Mesendoderm (in vitro differentiated cells): ENCODE measurements at regions not wholly inside any gene's neighbourhood (a gene's known extent, or its start where the extent isn't known, plus 50 kb on each side); places are given as distances from the start of the nearest gene placed in this dataset.
"Not testable (repeated sequence)": the region's sequence is repeated elsewhere in the genome, so short reads cannot be mapped to it uniquely, and the experiment has no call there.

Experiments
- DNase-seq: peaks from one replicate; pipeline ENCODE4 v3.0.0; 2013
- H2AK5ac ChIP-seq: 2 replicates; pipeline ENCODE4 v1.6.1; 2013; ENCODE audit warnings: low read length, inconsistent platforms
- H2BK120ac ChIP-seq: 2 replicates; pipeline ENCODE4 v1.6.1; 2013; ENCODE audit warnings: low read depth, mild to moderate bottlenecking, low read length, moderate library complexity, mixed read lengths
- H2BK15ac ChIP-seq: replicated peaks from 2 replicates; pipeline ENCODE4 v1.6.1; 2013; ENCODE audit warnings: low read depth, mild to moderate bottlenecking, moderate library complexity
- H2BK5ac ChIP-seq: 2 replicates; pipeline ENCODE4 v1.6.1; 2013; ENCODE audit warnings: low read length, inconsistent platforms
- H3K18ac ChIP-seq: 2 replicates; pipeline ENCODE4 v1.6.1; 2013; ENCODE audit warnings: mild to moderate bottlenecking, low read length, mixed read lengths
- H3K23ac ChIP-seq: one replicate; pipeline ENCODE4 v1.6.1; 2013; ENCODE audit warnings: low read length
- H3K27ac ChIP-seq: 2 replicates; pipeline ENCODE4 v1.5.1; 2013; ENCODE audit warnings: low read depth, mild to moderate bottlenecking, inconsistent platforms, low read length, moderate library complexity
- H3K27me3 ChIP-seq: 2 replicates; pipeline ENCODE4 v1.6.1; 2013; ENCODE audit warnings: low read length, control low read depth, mild to moderate bottlenecking, inconsistent platforms; ENCODE audit not compliant: insufficient read depth, poor library complexity
- H3K36me3 ChIP-seq: 2 replicates; pipeline ENCODE4 v1.6.1; 2013; ENCODE audit warnings: low read length, inconsistent platforms; ENCODE audit not compliant: control insufficient read depth, insufficient read depth
- H3K4ac ChIP-seq: one replicate; pipeline ENCODE4 v1.6.1; 2013; ENCODE audit warnings: low read depth, mild to moderate bottlenecking, low read length, moderate library complexity
- H3K4me1 ChIP-seq: 2 replicates; pipeline ENCODE4 v1.6.1; 2013; ENCODE audit warnings: low read depth, low read length, inconsistent platforms; ENCODE audit not compliant: control insufficient read depth
- H3K4me2 ChIP-seq: 2 replicates; pipeline ENCODE4 v1.6.1; 2013; ENCODE audit warnings: low read length
- H3K4me3 ChIP-seq: 2 replicates; pipeline ENCODE4 v1.5.1; 2013; ENCODE audit warnings: mild to moderate bottlenecking, low read length
- H3K56ac ChIP-seq: one replicate; pipeline ENCODE4 v1.6.1; 2013; ENCODE audit warnings: low read length
- H3K79me1 ChIP-seq: 2 replicates; pipeline ENCODE4 v1.6.1; 2013; ENCODE audit warnings: low read length, inconsistent platforms
- H3K79me2 ChIP-seq: 2 replicates; pipeline ENCODE4 v1.6.1; 2013; ENCODE audit warnings: mild to moderate bottlenecking, low read length; ENCODE audit not compliant: control insufficient read depth, insufficient read depth
- H3K9ac ChIP-seq: 2 replicates; pipeline ENCODE4 v1.6.1; 2013; ENCODE audit warnings: low read length, inconsistent platforms
- H4K5ac ChIP-seq: one replicate; pipeline ENCODE4 v1.6.1; 2013; ENCODE audit warnings: low read length
- H4K8ac ChIP-seq: one replicate; pipeline ENCODE4 v1.6.1; 2013; ENCODE audit warnings: low read depth, mild to moderate bottlenecking, control low read depth, low read length, moderate library complexity
- WGBS: extraction: QIAGEN DNeasy Blood & Tissue Kit; methylation state at CpG from one replicate; pipeline ENCODE4 v1.1.7; 2013; ENCODE audit warnings: low lambda C conversion rate, missing lambda C conversion rate; ENCODE audit not compliant: insufficient coverage; ENCODE audit errors: extremely low coverage; 5-methylcytosine and 5-hydroxymethylcytosine counted together

GRCh38 chr10:23917251-23917840 is 291.6 kb upstream of the KIAA1217 start:
- H3K23ac ChIP-seq, result no peak overlapping the region
- H3K9ac ChIP-seq, result no peak overlapping the region
- H3K79me2 ChIP-seq, result no peaks in the 10 kb centered on the region
- H2AK5ac ChIP-seq, result no peak overlapping the region
- H3K56ac ChIP-seq, result no peak overlapping the region
- H3K27ac ChIP-seq, result no peak overlapping the region
- H2BK120ac ChIP-seq, result no peak overlapping the region
- H3K36me3 ChIP-seq, result no peaks in the 10 kb centered on the region
- no peak overlapping the region for H3K4me2 ChIP-seq
- no peaks in the 10 kb centered on the region for H3K4me1 ChIP-seq
- H3K79me1 ChIP-seq, result no peaks in the 10 kb centered on the region
- no peak overlapping the region for H3K18ac ChIP-seq
- H2BK15ac ChIP-seq, result no peak overlapping the region
- no peaks in the 10 kb centered on the region for H3K27me3 ChIP-seq
- H4K8ac ChIP-seq, result no peak overlapping the region
- no CpG with 5 or more reads among the region's 4 CpGs for WGBS
- no peak overlapping the region for H2BK5ac ChIP-seq
- H4K5ac ChIP-seq, result no peak overlapping the region
- H3K4me3 ChIP-seq, result no peak overlapping the region
- no peak overlapping the region for H3K4ac ChIP-seq
- peak; percentile 9 for DNase-seq

- H3K4me1 ChIP-seq, result no peaks in the 10 kb centered on the region
- no peak overlapping the region for H3K23ac ChIP-seq
- H2BK15ac ChIP-seq, result no peak overlapping the region
- no peak overlapping the region for H2BK120ac ChIP-seq
- peak overlapping the region; percentile 7 for H3K56ac ChIP-seq
- H3K27me3 ChIP-seq, result no peaks in the 10 kb centered on the region
- H3K79me1 ChIP-seq, result no peaks in the 10 kb centered on the region
- H3K27ac ChIP-seq, result no peak overlapping the region
- no peak overlapping the region for H2AK5ac ChIP-seq
- no peaks in the 10 kb centered on the region for H3K36me3 ChIP-seq
- no peak overlapping the region for H3K4ac ChIP-seq
- no peak overlapping the region for H3K4me3 ChIP-seq
- no peak overlapping the region for H4K8ac ChIP-seq
- no peak overlapping the region for H3K9ac ChIP-seq
- DNase-seq, result peak; percentile 14
- H3K18ac ChIP-seq, result no peak overlapping the region
- WGBS, result no CpG with 5 or more reads among the region's 6 CpGs
- H4K5ac ChIP-seq, result no peak overlapping the region
- H3K79me2 ChIP-seq, result no peaks in the 10 kb centered on the region
- no peak overlapping the region for H3K4me2 ChIP-seq
- no peak overlapping the region for H2BK5ac ChIP-seq
These were observed 290.7 kb upstream of the KIAA1217 start for GRCh38 chr10:23918090-23918723.

- H3K4me3 ChIP-seq, result no peak overlapping the region
- no peak overlapping the region for H3K9ac ChIP-seq
- no peak overlapping the region for H3K4me2 ChIP-seq
- no peaks in the 10 kb centered on the region for H3K27me3 ChIP-seq
- no peak overlapping the region for H2BK5ac ChIP-seq
- H3K4me1 ChIP-seq, result no peaks in the 10 kb centered on the region
- no peak overlapping the region for H3K18ac ChIP-seq
- H3K79me1 ChIP-seq, result no peaks in the 10 kb centered on the region
- H2BK15ac ChIP-seq, result no peak overlapping the region
- no peak overlapping the region for H3K27ac ChIP-seq
- no peak overlapping the region for H4K8ac ChIP-seq
- H3K23ac ChIP-seq, result no peak overlapping the region
- DNase-seq, result peak; percentile 93
- no peak overlapping the region for H4K5ac ChIP-seq
- no peak overlapping the region for H2AK5ac ChIP-seq
- no peak overlapping the region for H3K4ac ChIP-seq
- no peak overlapping the region for H2BK120ac ChIP-seq
- H3K36me3 ChIP-seq, result no peaks in the 10 kb centered on the region
- no peaks in the 10 kb centered on the region for H3K79me2 ChIP-seq
- no peak overlapping the region for H3K56ac ChIP-seq
These were observed 290.1 kb upstream of the KIAA1217 start for GRCh38 chr10:23918839-23919238.

- H3K4me2 ChIP-seq, result no peak overlapping the region
- no peaks in the 10 kb centered on the region for H3K36me3 ChIP-seq
- H3K18ac ChIP-seq, result no peak overlapping the region
- no peaks in the 10 kb centered on the region for H3K4me1 ChIP-seq
- no peak overlapping the region for H3K23ac ChIP-seq
- H3K27ac ChIP-seq, result no peak overlapping the region
- no peaks in the 10 kb centered on the region for H3K79me1 ChIP-seq
- no peak overlapping the region for H3K4me3 ChIP-seq
- H3K27me3 ChIP-seq, result no peaks in the 10 kb centered on the region
- no peak overlapping the region for H3K56ac ChIP-seq
- H2AK5ac ChIP-seq, result no peak overlapping the region
- no peaks in the 10 kb centered on the region for H3K79me2 ChIP-seq
- H2BK5ac ChIP-seq, result no peak overlapping the region
- WGBS, result no CpG with 5 or more reads among the region's 8 CpGs
- no peak overlapping the region for H4K8ac ChIP-seq
- H2BK15ac ChIP-seq, result no peak overlapping the region
- H4K5ac ChIP-seq, result no peak overlapping the region
- no peak overlapping the region for H3K9ac ChIP-seq
- no peak overlapping the region for H3K4ac ChIP-seq
- H2BK120ac ChIP-seq, result no peak overlapping the region
- no peak for DNase-seq
These were observed 281.2 kb upstream of the KIAA1217 start for GRCh38 chr10:23927576-23928325.

GRCh38 chr10:23934023-23934422 is 274.9 kb upstream of the KIAA1217 start:
- not testable (repeated sequence) for H2BK15ac ChIP-seq, H2AK5ac ChIP-seq, H3K27ac ChIP-seq, H3K79me2 ChIP-seq, H3K36me3 ChIP-seq, H3K9ac ChIP-seq, H3K4ac ChIP-seq, DNase-seq, H3K4me3 ChIP-seq, H3K23ac ChIP-seq, H3K27me3 ChIP-seq, H4K5ac ChIP-seq, H2BK5ac ChIP-seq, H3K4me2 ChIP-seq, H2BK120ac ChIP-seq, H4K8ac ChIP-seq, H3K79me1 ChIP-seq, H3K4me1 ChIP-seq, H3K56ac ChIP-seq, H3K18ac ChIP-seq
- no CpG with 5 or more reads among the region's 3 CpGs for WGBS
